Smooth muscle cell (in vitro differentiated cells): ENCODE measurements at regions not wholly inside any gene's neighbourhood (a gene's known extent, or its start where the extent isn't known, plus 50 kb on each side); places are given as distances from the start of the nearest gene placed in this dataset.

Experiments used
- DNase-seq: peaks from one replicate; lab custom pipeline; 2025; ENCODE audit not compliant: unreplicated experiment; lab: John Stamatoyannopoulos, UW
- H2AFZ ChIP-seq: fragments of 200-600 bp; sonication (generic); 2 replicates; pipeline ENCODE4 v1.6.0; 2016; ENCODE audit warnings: antibody characterized with exemption, low read depth, mild to moderate bottlenecking
- H3F3A ChIP-seq: fragments of 200-600 bp; sonication (generic); 2 replicates; pipeline ENCODE4 v1.6.0; 2017; ENCODE audit warnings: antibody characterized with exemption, low read depth
- H3K27ac ChIP-seq: fragments of 200-600 bp; sonication (generic); 2 replicates; pipeline ENCODE4 v1.5.1; 2016; ENCODE audit warnings: low read depth, mild to moderate bottlenecking
- H3K27me3 ChIP-seq: fragments of 200-600 bp; sonication (generic); 2 replicates; pipeline ENCODE4 v1.6.1; 2016; ENCODE audit warnings: low read depth, mild to moderate bottlenecking
- H3K36me3 ChIP-seq: fragments of 200-600 bp; sonication (generic); 2 replicates; pipeline ENCODE4 v1.5.1; 2016; ENCODE audit warnings: low read depth
- H3K4me1 ChIP-seq: fragments of 200-600 bp; sonication (generic); 2 replicates; pipeline ENCODE4 v1.5.1; 2016; ENCODE audit warnings: low read depth
- H3K4me2 ChIP-seq: fragments of 200-600 bp; sonication (generic); 2 replicates; pipeline ENCODE4 v1.6.0; 2016; ENCODE audit warnings: mild to moderate bottlenecking
- H3K4me3 ChIP-seq: fragments of 200-600 bp; sonication (generic); 2 replicates; pipeline ENCODE4 v1.5.1; 2016; ENCODE audit warnings: mild to moderate bottlenecking
- H3K79me2 ChIP-seq: fragments of 200-600 bp; sonication (generic); 2 replicates; pipeline ENCODE4 v1.6.0; 2016; ENCODE audit warnings: low read depth, mild to moderate bottlenecking
- H3K9ac ChIP-seq: fragments of 200-600 bp; sonication (generic); 2 replicates; pipeline ENCODE4 v1.6.0; 2016; ENCODE audit warnings: low read depth
- H3K9me3 ChIP-seq: fragments of 200-600 bp; sonication (generic); replicated peaks from 2 replicates; pipeline ENCODE4 v1.5.1; 2016; ENCODE audit warnings: low read depth
- H4K20me1 ChIP-seq: fragments of 200-600 bp; sonication (generic); 2 replicates; pipeline ENCODE4 v1.6.0; 2016; ENCODE audit warnings: low read depth
- WGBS: methylation state at CpG from one replicate; pipeline ENCODE4 v1.1.7; 2016; ENCODE audit warnings: low lambda C conversion rate; 5-methylcytosine and 5-hydroxymethylcytosine counted together
- TF ChIP-seq, protein P1 (sequence below): fragments of 200-600 bp; sonication (generic); IDR thresholded peaks from 2 replicates; pipeline ENCODE4 v1.5.1; 2017; ENCODE audit warnings: borderline replicate concordance, mild to moderate bottlenecking, antibody characterized with exemption; ENCODE audit not compliant: insufficient read depth, poor library complexity, severe bottlenecking

DNA sequence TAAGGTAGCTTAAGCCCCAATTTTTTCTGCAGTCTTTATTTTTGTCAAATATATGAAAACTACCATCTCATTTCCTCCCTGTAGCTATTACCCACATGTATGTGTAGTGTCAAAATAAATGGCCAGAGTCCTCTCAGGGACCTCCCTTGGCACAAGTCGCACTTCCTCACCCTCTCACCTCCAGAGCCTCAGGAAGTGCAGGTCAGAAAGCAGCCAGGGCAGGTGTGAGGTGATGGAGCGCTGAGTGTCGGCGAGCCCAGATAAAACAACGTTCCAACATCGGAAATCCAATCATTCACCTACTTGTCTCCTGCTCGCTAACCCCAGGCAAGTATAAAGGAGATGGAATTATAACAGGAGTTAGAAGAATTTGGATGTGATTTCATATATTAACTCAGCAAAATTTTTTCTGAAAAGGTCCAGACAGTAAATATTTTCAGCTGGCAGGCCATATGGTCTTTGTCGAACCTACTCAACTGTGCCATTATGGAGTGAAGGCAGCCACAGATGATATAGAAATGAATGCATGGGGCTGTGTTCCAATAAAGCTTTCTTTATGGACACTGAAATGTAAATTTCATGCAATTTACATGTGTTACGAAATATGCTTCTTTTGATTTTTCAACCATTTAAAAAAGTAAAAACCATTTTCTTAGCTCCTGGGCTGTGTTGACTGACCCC is 76.8 kb upstream of the ERG start:
- Histone ChIP-seq H2AFZ (no peak overlapping the region), H3K9ac (no peak overlapping the region), H3K9me3 (no peaks in the 10 kb centered on the region), H3K27ac (no peak overlapping the region), H3F3A (peaks cover 6% of the 10 kb centered on the region), H3K79me2 (no peaks in the 10 kb centered on the region), H3K27me3 (no peaks in the 10 kb centered on the region), H3K36me3 (no peaks in the 10 kb centered on the region), H3K4me1 (no peaks in the 10 kb centered on the region), H4K20me1 (no peaks in the 10 kb centered on the region), H3K4me2 (no peak overlapping the region), H3K4me3 (no peak overlapping the region)
- WGBS, result 94% methylated on average over 9 of the region's 9 CpGs
- no peak for DNase-seq
- TF ChIP-seq, protein P1, sequence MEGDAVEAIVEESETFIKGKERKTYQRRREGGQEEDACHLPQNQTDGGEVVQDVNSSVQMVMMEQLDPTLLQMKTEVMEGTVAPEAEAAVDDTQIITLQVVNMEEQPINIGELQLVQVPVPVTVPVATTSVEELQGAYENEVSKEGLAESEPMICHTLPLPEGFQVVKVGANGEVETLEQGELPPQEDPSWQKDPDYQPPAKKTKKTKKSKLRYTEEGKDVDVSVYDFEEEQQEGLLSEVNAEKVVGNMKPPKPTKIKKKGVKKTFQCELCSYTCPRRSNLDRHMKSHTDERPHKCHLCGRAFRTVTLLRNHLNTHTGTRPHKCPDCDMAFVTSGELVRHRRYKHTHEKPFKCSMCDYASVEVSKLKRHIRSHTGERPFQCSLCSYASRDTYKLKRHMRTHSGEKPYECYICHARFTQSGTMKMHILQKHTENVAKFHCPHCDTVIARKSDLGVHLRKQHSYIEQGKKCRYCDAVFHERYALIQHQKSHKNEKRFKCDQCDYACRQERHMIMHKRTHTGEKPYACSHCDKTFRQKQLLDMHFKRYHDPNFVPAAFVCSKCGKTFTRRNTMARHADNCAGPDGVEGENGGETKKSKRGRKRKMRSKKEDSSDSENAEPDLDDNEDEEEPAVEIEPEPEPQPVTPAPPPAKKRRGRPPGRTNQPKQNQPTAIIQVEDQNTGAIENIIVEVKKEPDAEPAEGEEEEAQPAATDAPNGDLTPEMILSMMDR, result no peak

DNA sequence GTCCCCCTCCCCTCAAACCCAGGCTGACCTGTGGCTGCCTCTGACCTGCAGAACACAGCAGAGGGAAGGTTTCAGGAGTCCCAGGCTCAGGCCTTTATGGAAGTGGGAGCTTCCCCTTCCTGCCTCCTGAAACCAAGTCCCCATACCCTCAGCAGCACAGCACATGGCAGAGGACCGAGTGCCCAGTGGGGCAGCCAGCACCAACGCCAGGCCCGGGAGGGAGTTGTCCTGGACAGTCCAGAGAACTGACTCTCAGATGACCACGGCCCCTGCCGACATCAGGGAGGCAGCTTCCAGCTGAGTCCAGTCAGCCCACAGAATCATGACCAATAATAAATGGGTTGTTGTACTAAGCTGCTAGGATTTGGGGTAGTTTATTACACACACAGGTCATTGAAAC is 79.6 kb upstream of the ERG start:
- Histone ChIP-seq H3K9ac (no peak overlapping the region), H2AFZ (no peak overlapping the region), H3K79me2 (no peaks in the 10 kb centered on the region), H3K9me3 (no peaks in the 10 kb centered on the region), H3F3A (no peaks in the 10 kb centered on the region), H3K4me3 (no peak overlapping the region), H3K4me2 (no peak overlapping the region), H3K36me3 (no peaks in the 10 kb centered on the region), H3K27me3 (no peaks in the 10 kb centered on the region), H3K27ac (no peak overlapping the region), H4K20me1 (no peaks in the 10 kb centered on the region), H3K4me1 (no peaks in the 10 kb centered on the region)
- TF ChIP-seq, protein P1, result no peak
- WGBS, result 89% methylated on average over 5 of the region's 5 CpGs
- DNase-seq, result no peak

GRCh38 chr21:38590449-38591217 is 92.4 kb upstream of the ERG start:
- no peaks in the 10 kb centered on the region for H3K36me3 ChIP-seq
- no peak overlapping the region for H3K27ac ChIP-seq
- TF ChIP-seq, protein P1, result no peak
- no peaks in the 10 kb centered on the region for H3K27me3 ChIP-seq
- H2AFZ ChIP-seq, result no peak overlapping the region
- no peak overlapping the region for H3K9ac ChIP-seq
- DNase-seq, result no peak
- H4K20me1 ChIP-seq, result no peaks in the 10 kb centered on the region
- H3K4me2 ChIP-seq, result no peak overlapping the region
- H3K9me3 ChIP-seq, result no peaks in the 10 kb centered on the region
- peaks cover 40% of the 10 kb centered on the region for H3K79me2 ChIP-seq
- no peaks in the 10 kb centered on the region for H3K4me1 ChIP-seq
- WGBS, result 97% methylated on average over 2 of the region's 2 CpGs
- peaks cover 4% of the 10 kb centered on the region for H3F3A ChIP-seq
- H3K4me3 ChIP-seq, result no peak overlapping the region
